B cell (primary cell): ENCODE measurements at regions not wholly inside any gene's neighbourhood (a gene's known extent, or its start where the extent isn't known, plus 50 kb on each side); places are given as distances from the start of the nearest gene placed in this dataset.

ENCODE experiments used
- ATAC-seq: fragments of 200-7000 bp; cut with Tn5 transposase; one replicate; pipeline ENCODE4 v1.10.0; 2021; ENCODE audit warnings: low read depth, mild to moderate bottlenecking, moderate number of reproducible peaks, moderate library complexity
- CTCF ChIA-PET: fragments of 350-600 bp; sonication (Branson Sonifier 250); formaldehyde crosslinking; loops from one replicate; lab custom pipeline; 2021; ENCODE audit warnings: antibody characterized with exemption, inconsistent platforms; lab: Charles Lee
- POLR2A ChIA-PET: fragments of 350-600 bp; sonication (Branson Sonifier 250); formaldehyde crosslinking; loops from one replicate; lab custom pipeline; 2021; ENCODE audit warnings: antibody characterized with exemption; lab: Charles Lee
- DNase-seq: peaks from one replicate; pipeline ENCODE4 v3.0.0; 2013
- H2AFZ ChIP-seq: 2 replicates; pipeline ENCODE4 v1.6.1; 2012; ENCODE audit warnings: mild to moderate bottlenecking, low read depth, low read length; ENCODE audit not compliant: insufficient read depth, poor library complexity, severe bottlenecking
- H3K27ac ChIP-seq, 2 donors: 1 replicate in 1 of 2; 2 replicates in 1 of 2; pipeline ENCODE4 v1.5.1; 2012 to 2013; ENCODE audit warnings: low read length in 2 of 2, mild to moderate bottlenecking in 2 of 2, moderate library complexity in 1 of 2
- H3K27me3 ChIP-seq, 4 experiments: fragments of 200-600 bp in 1 of 4; sonication (generic) in 1 of 4; replicated peaks in 1 of 4; 1 replicate in 2 of 4; 2 replicates in 2 of 4; pipeline versions ENCODE4 v1.6.1 to v1.7.0; 2013 to 2016; ENCODE audit warnings: low read length in 3 of 4, mild to moderate bottlenecking in 2 of 4, mixed read lengths in 1 of 4, moderate library complexity in 1 of 4; ENCODE audit not compliant: insufficient read depth in 4 of 4, control insufficient read depth in 3 of 4; ENCODE audit errors: control extremely low read depth in 1 of 4
- H3K36me3 ChIP-seq, 2 experiments: replicated peaks in 1 of 2; 1 replicate in 1 of 2; 2 replicates in 1 of 2; pipeline versions ENCODE4 v1.6.1 to v1.7.1; 2013; ENCODE audit warnings: low read length in 1 of 2; ENCODE audit not compliant: insufficient read depth in 2 of 2, control insufficient read depth in 1 of 2; ENCODE audit errors: control extremely low read depth in 1 of 2, extremely low read depth in 1 of 2
- H3K4me1 ChIP-seq, 2 donors: fragments of 200-600 bp in 1 of 2; sonication (generic) in 1 of 2; 1 replicate in 1 of 2; 2 replicates in 1 of 2; pipeline versions ENCODE4 v1.5.1 to v1.6.1; 2013 to 2017; ENCODE audit warnings: low read length in 2 of 2; ENCODE audit not compliant: control insufficient read depth in 2 of 2, insufficient read depth in 2 of 2
- H3K4me2 ChIP-seq: replicated peaks from 2 replicates; pipeline ENCODE3; 2012; ENCODE audit warnings: mild to moderate bottlenecking, low read depth, low read length; ENCODE audit not compliant: poor library complexity, severe bottlenecking
- H3K4me3 ChIP-seq, 5 experiments: fragments of 200-600 bp in 1 of 5; sonication (generic) in 1 of 5; 1 replicate in 3 of 5; 2 replicates in 2 of 5; pipeline versions ENCODE4 v1.5.1 to v1.7.0; 2011 to 2016; ENCODE audit warnings: low read length in 4 of 5, mild to moderate bottlenecking in 4 of 5, low read depth in 2 of 5, control low read depth in 1 of 5, moderate library complexity in 1 of 5; ENCODE audit not compliant: insufficient read depth in 1 of 5; ENCODE audit errors: control extremely low read depth in 1 of 5, extremely low read depth in 1 of 5
- H3K79me2 ChIP-seq: fragments of 200-600 bp; sonication (generic); one replicate; pipeline ENCODE4 v1.6.0; 2016; ENCODE audit warnings: low read length; ENCODE audit not compliant: control insufficient read depth, insufficient read depth
- H3K9ac ChIP-seq: fragments of 200-600 bp; sonication (generic); 2 replicates; pipeline ENCODE4 v1.6.1; 2017; ENCODE audit warnings: mild to moderate bottlenecking, low read length, moderate library complexity
- H3K9me3 ChIP-seq, 3 donors: one replicate each; pipeline versions ENCODE4 v1.6.1 to v1.7.1; 2013; ENCODE audit warnings: low read length in 2 of 3; ENCODE audit not compliant: control insufficient read depth in 2 of 3, insufficient read depth in 1 of 3; ENCODE audit errors: control extremely low read depth in 1 of 3
- H4K20me1 ChIP-seq: 2 replicates; pipeline ENCODE4 v1.6.0; 2012; ENCODE audit warnings: mild to moderate bottlenecking, low read length; ENCODE audit not compliant: insufficient read depth, control insufficient read depth, poor library complexity, severe bottlenecking
- H3K27ac Mint-ChIP-seq: one replicate; pipeline ENCODE4 v1.8.0; 2021; ENCODE audit warnings: mixed read lengths
- H3K27me3 Mint-ChIP-seq: one replicate; pipeline ENCODE4 v1.8.0; 2021; ENCODE audit warnings: mixed read lengths
- H3K4me1 Mint-ChIP-seq: one replicate; pipeline ENCODE4 v1.8.0; 2021; ENCODE audit warnings: mixed read lengths
- H3K4me3 Mint-ChIP-seq: one replicate; pipeline ENCODE4 v1.8.0; 2021; ENCODE audit warnings: mixed read lengths
- H3K9me3 Mint-ChIP-seq: one replicate; pipeline ENCODE4 v1.8.0; 2022; ENCODE audit warnings: mixed read lengths; ENCODE audit not compliant: insufficient read depth
- EZH2 ChIP-seq: IDR thresholded peaks from 2 replicates; pipeline ENCODE4 v1.6.1; 2012; ENCODE audit warnings: borderline replicate concordance, low read depth, mild to moderate bottlenecking, moderate library complexity, low read length; ENCODE audit not compliant: insufficient read depth, poor library complexity, severe bottlenecking
- WGBS: methylation state at CpG from one replicate; pipeline ENCODE4 v1.1.5; 2013; ENCODE audit warnings: missing lambda C conversion rate; ENCODE audit not compliant: insufficient coverage; 5-methylcytosine and 5-hydroxymethylcytosine counted together
- intact Hi-C: fragments of 100-400 bp; cut with micrococcal nuclease; formaldehyde crosslinking; loops from one replicate; pipeline ENCODE4 v1.10.0; 2022
- TF ChIP-seq, protein P1 (sequence below): fragments of 200-600 bp; IDR thresholded peaks from one replicate; pipeline ENCODE4 v1.8.0; 2022; ENCODE audit warnings: antibody characterized with exemption, mild to moderate bottlenecking

DNA sequence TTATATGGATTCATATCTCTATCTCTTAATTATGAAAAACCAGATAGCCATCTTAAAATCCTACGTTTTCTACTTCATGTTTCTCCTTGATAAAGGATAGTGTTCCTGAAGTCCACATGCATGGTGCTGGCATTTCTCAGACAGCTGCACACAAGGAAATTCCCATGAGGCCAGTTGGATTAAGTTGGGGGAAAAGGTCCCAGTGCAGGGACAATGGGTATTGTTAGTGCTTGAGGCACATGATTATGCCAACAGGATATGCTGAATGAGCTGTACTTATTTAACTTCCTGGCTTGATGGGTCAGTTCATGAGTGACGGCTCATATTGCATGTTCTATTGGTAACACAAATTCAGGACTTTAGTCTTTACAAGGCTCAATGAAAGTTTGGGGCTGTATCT lies 913.9 kb upstream of the NDST4 start:
- no peak overlapping the region for H2AFZ ChIP-seq
- no peaks in the 10 kb centered on the region for H3K27me3 ChIP-seq
- Mint-ChIP-seq H3K27ac (no peak overlapping the region), H3K9me3 (no peaks in the 10 kb centered on the region), H3K27me3 (no peaks in the 10 kb centered on the region), H3K4me1 (no peaks in the 10 kb centered on the region), H3K4me3 (no peak overlapping the region)
- no peaks in the 10 kb centered on the region for H3K4me1 ChIP-seq
- H4K20me1 ChIP-seq, result no peaks in the 10 kb centered on the region
- intact Hi-C loops, result no loop called here
- no CpG with 5 or more reads among the region's 2 CpGs for WGBS
- TF ChIP-seq, protein P1, sequence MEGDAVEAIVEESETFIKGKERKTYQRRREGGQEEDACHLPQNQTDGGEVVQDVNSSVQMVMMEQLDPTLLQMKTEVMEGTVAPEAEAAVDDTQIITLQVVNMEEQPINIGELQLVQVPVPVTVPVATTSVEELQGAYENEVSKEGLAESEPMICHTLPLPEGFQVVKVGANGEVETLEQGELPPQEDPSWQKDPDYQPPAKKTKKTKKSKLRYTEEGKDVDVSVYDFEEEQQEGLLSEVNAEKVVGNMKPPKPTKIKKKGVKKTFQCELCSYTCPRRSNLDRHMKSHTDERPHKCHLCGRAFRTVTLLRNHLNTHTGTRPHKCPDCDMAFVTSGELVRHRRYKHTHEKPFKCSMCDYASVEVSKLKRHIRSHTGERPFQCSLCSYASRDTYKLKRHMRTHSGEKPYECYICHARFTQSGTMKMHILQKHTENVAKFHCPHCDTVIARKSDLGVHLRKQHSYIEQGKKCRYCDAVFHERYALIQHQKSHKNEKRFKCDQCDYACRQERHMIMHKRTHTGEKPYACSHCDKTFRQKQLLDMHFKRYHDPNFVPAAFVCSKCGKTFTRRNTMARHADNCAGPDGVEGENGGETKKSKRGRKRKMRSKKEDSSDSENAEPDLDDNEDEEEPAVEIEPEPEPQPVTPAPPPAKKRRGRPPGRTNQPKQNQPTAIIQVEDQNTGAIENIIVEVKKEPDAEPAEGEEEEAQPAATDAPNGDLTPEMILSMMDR, result no peak
- TF ChIP-seq EZH2, result no peak
- no peaks in the 10 kb centered on the region for H3K36me3 ChIP-seq
- DNase-seq (no peak), ATAC-seq (no peak)
- H3K9me3 ChIP-seq, result peaks cover 0 to 1% (median 0%) of the 10 kb centered on the region in 3 donors
- H3K4me3 ChIP-seq, result no peak overlapping the region
- ChIA-PET CTCF (no interaction called here), POLR2A (no interaction called here)
- H3K4me2 ChIP-seq, result no peak overlapping the region
- no peak overlapping the region for H3K27ac ChIP-seq
- no peak overlapping the region for H3K9ac ChIP-seq
- no peaks in the 10 kb centered on the region for H3K79me2 ChIP-seq

DNA sequence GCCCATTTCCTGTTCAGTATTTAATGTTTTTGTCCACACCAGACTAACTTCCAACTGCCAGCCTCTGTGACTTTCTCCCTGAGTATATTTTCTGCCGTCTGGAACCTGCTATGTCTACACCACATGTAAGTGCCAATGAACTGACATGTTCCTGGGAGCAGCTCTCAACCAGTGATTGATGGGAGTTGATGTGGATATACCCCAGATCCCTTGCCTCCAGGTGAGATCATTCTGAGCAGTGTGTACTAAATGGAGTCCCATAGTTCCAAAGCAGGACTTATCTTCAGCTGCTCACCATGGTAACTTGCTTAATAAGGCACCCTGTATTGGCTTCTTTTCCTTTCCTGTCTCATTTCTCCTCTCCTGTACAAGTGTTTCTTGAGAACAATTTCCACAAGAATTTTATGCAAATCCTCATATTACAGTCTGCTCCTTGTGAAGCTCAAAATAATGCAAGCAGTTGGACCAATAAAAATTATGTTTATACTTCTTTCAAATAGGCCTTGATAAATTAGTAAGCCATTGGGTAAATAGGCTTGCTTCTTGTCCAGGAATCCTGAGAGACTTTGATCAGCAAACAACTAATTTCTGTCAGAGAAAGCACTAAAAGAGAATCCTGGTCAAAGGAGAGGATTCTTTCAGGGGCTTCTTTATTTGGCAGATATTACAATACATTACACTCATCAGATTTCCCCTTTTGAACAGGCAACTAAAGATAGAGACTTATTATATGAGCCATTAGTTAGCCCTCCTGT lies 911.7 kb upstream of the NDST4 start:
- H3K4me1 Mint-ChIP-seq, result no peaks in the 10 kb centered on the region
- no peak overlapping the region for H3K27ac Mint-ChIP-seq
- no peak overlapping the region for H3K4me3 ChIP-seq
- no peaks in the 10 kb centered on the region for H3K79me2 ChIP-seq
- no peak overlapping the region for H3K4me2 ChIP-seq
- DNase-seq (no peak), ATAC-seq (no peak)
- no peaks in the 10 kb centered on the region for H3K4me1 ChIP-seq
- no CpG with 5 or more reads among the region's 1 CpG for WGBS
- H3K36me3 ChIP-seq, result no peaks in the 10 kb centered on the region
- intact Hi-C loops, result no loop called here
- H4K20me1 ChIP-seq, result no peaks in the 10 kb centered on the region
- H2AFZ ChIP-seq, result no peak overlapping the region
- ChIA-PET CTCF (no interaction called here), POLR2A (no interaction called here)
- H3K27me3 Mint-ChIP-seq, result no peaks in the 10 kb centered on the region
- H3K9me3 Mint-ChIP-seq, result no peaks in the 10 kb centered on the region
- no peaks in the 10 kb centered on the region for H3K27me3 ChIP-seq
- H3K4me3 Mint-ChIP-seq, result no peak overlapping the region
- peaks cover under 1 to 4% (median 1%) of the 10 kb centered on the region in 3 donors for H3K9me3 ChIP-seq
- H3K9ac ChIP-seq, result no peak overlapping the region
- TF ChIP-seq, protein P1, result no peak
- no peak for TF ChIP-seq EZH2
- H3K27ac ChIP-seq, result no peak overlapping the region
